MV-4-11 (cell line): ENCODE measurements at regions not wholly inside any gene's neighbourhood (a gene's known extent, or its start where the extent isn't known, plus 50 kb on each side); places are given as distances from the start of the nearest gene placed in this dataset.

ENCODE experiments used
- DNase-seq: peaks from one replicate; lab custom pipeline; 2025; lab: John Stamatoyannopoulos, UW

DNA sequence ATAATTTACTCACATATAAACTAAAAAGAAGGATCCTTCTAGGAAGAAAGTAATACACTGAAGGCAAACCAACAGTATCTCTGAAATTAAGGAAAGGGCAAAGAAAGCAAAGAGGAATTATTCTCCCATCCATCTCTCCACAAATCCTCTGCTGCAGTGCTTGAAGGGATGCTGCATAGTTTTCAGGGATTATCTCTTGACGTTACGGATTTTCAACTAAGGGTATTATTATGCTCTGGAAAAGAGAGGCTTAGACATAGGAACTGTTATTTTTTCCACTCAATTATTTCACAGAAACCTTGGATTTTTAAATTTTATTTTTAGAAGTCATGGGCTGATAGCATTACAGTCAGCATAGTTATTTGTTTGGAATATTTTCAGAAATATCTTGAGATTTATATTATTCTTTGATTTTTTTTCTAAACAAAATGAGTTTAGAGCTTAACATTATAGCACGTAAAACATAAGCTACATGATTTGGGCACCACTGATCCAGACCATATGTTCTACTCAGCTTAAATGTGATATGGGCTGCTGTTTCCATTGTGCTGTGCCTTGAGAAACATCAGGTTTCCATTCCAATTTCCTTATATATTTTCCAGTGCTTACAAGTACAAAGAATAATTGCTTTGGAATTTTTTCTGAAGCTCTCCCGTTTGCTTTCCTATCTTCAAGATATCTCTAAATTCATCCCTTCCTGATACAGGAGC is 57.9 kb upstream of the DCN start:
- DNase-seq, result no peak

DNA sequence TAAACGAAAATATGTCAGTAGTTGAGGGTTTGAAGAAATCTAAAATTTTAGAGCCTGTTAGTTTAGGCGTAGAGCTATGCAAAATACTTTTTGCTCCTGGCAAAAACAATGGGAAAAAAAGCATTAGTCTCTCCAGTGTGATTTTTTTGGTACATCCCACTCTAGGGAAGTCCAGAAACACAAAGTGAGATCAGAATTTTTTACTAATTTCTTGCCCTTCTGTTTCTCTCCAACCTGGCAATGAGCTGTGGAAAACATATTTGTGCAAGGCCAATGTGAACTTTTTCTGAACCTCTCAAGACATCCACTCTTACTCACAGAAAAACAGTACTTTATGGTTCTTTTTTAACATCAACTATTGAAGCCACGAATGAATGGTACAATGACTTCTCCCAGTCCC is 56.9 kb upstream of the DCN start:
- DNase-seq, result no peak
